Mesenchymal stem cell (in vitro differentiated cells and primary cell): ENCODE measurements at regions not wholly inside any gene's neighbourhood (a gene's known extent, or its start where the extent isn't known, plus 50 kb on each side); places are given as distances from the start of the nearest gene placed in this dataset.
"Not testable (repeated sequence)": the region's sequence is repeated elsewhere in the genome, so short reads cannot be mapped to it uniquely, and the experiment has no call there.

Source experiments
- DNase-seq: peaks from one replicate; pipeline ENCODE4 v3.0.0-alpha.2; 2013
- H2AFZ ChIP-seq: one replicate; pipeline ENCODE4 v1.6.1; 2013; ENCODE audit warnings: low read depth, mild to moderate bottlenecking, control low read depth, inconsistent platforms, low read length, moderate library complexity
- H2AK5ac ChIP-seq: 2 replicates; pipeline ENCODE4 v1.6.1; 2013; ENCODE audit warnings: low read length, moderate library complexity, mild to moderate bottlenecking, inconsistent platforms; ENCODE audit not compliant: severe bottlenecking
- H2BK120ac ChIP-seq: one replicate; pipeline ENCODE4 v1.6.1; 2013; ENCODE audit warnings: low read depth, mild to moderate bottlenecking, inconsistent platforms, low read length, moderate library complexity
- H2BK12ac ChIP-seq, 2 experiments: one replicate each; pipeline ENCODE4 v1.6.1; 2013; ENCODE audit warnings: inconsistent platforms in 2 of 2, low read length in 2 of 2, mild to moderate bottlenecking in 2 of 2, moderate library complexity in 2 of 2, control low read depth in 1 of 2
- H2BK15ac ChIP-seq: one replicate; pipeline ENCODE4 v1.6.1; 2013; ENCODE audit warnings: mild to moderate bottlenecking, low read depth, inconsistent platforms; ENCODE audit not compliant: poor library complexity, severe bottlenecking
- H2BK5ac ChIP-seq: 2 replicates; pipeline ENCODE4 v1.6.1; 2013; ENCODE audit warnings: low read depth, mild to moderate bottlenecking, low read length, control low read depth, inconsistent platforms; ENCODE audit not compliant: poor library complexity, severe bottlenecking
- H3K14ac ChIP-seq, 2 experiments: one replicate each; pipeline ENCODE4 v1.6.1; 2013; ENCODE audit warnings: inconsistent platforms in 2 of 2, low read length in 2 of 2, control low read depth in 1 of 2, mild to moderate bottlenecking in 1 of 2, moderate library complexity in 1 of 2
- H3K18ac ChIP-seq, 2 experiments: one replicate each; pipeline ENCODE4 v1.6.1; 2013; ENCODE audit warnings: inconsistent platforms in 2 of 2, low read length in 2 of 2, control low read depth in 1 of 2, low read depth in 1 of 2, mild to moderate bottlenecking in 1 of 2
- H3K23ac ChIP-seq, 2 experiments: one replicate each; pipeline ENCODE4 v1.6.1; 2013; ENCODE audit warnings: inconsistent platforms in 2 of 2, low read length in 2 of 2, mild to moderate bottlenecking in 2 of 2, moderate library complexity in 2 of 2, control low read depth in 1 of 2
- H3K27ac ChIP-seq: 2 replicates; pipeline ENCODE4 v1.5.1; 2013; ENCODE audit warnings: mild to moderate bottlenecking, moderate library complexity, low read length, control low read depth, inconsistent platforms; ENCODE audit not compliant: poor library complexity, severe bottlenecking
- H3K27me3 ChIP-seq, 2 experiments: 2 replicates each; pipeline versions ENCODE4 v1.6.1 to v1.7.0; 2013; ENCODE audit warnings: low read length in 2 of 2, mild to moderate bottlenecking in 2 of 2, moderate library complexity in 2 of 2, control low read depth in 1 of 2, inconsistent platforms in 1 of 2; ENCODE audit not compliant: control insufficient read depth in 1 of 2, insufficient read depth in 1 of 2
- H3K36me3 ChIP-seq, 2 experiments: 2 replicates each; pipeline versions ENCODE4 v1.6.1 to v1.7.0; 2013; ENCODE audit warnings: low read length in 2 of 2, control low read depth in 1 of 2, inconsistent platforms in 1 of 2, low read depth in 1 of 2, mild to moderate bottlenecking in 1 of 2; ENCODE audit not compliant: insufficient read depth in 2 of 2, control insufficient read depth in 1 of 2
- H3K4ac ChIP-seq, 2 experiments: one replicate each; pipeline ENCODE4 v1.6.1; 2013; ENCODE audit warnings: inconsistent platforms in 2 of 2, low read length in 2 of 2, mild to moderate bottlenecking in 2 of 2, moderate library complexity in 2 of 2, control low read depth in 1 of 2, low read depth in 1 of 2
- H3K4me1 ChIP-seq: 2 replicates; pipeline ENCODE4 v1.6.1; 2013; ENCODE audit warnings: low read depth, low read length, control low read depth; ENCODE audit not compliant: control insufficient read depth, insufficient read depth
- H3K4me2 ChIP-seq: 2 replicates; pipeline ENCODE4 v1.6.1; 2013; ENCODE audit warnings: low read length, mild to moderate bottlenecking, inconsistent platforms; ENCODE audit not compliant: poor library complexity, severe bottlenecking
- H3K4me3 ChIP-seq, 2 experiments: 2 replicates each; pipeline versions ENCODE4 v1.5.1 to v1.7.0; 2013; ENCODE audit warnings: low read length in 2 of 2, mild to moderate bottlenecking in 2 of 2, control low read depth in 1 of 2, low read depth in 1 of 2; ENCODE audit not compliant: insufficient read depth in 1 of 2
- H3K79me1 ChIP-seq: replicated peaks from 2 replicates; pipeline ENCODE4 v1.6.1; 2013; ENCODE audit warnings: mild to moderate bottlenecking, control low read depth, low read length, inconsistent platforms; ENCODE audit not compliant: poor library complexity, severe bottlenecking
- H3K9ac ChIP-seq: 2 replicates; pipeline ENCODE4 v1.7.0; 2013; ENCODE audit warnings: mild to moderate bottlenecking, low read length, moderate library complexity
- H3K9me3 ChIP-seq: 2 replicates; pipeline ENCODE4 v1.7.0; 2013; ENCODE audit warnings: mild to moderate bottlenecking, low read length; ENCODE audit not compliant: control insufficient read depth
- H4K8ac ChIP-seq: one replicate; pipeline ENCODE4 v1.6.1; 2013; ENCODE audit warnings: inconsistent platforms, mild to moderate bottlenecking, low read length, moderate library complexity
- H4K91ac ChIP-seq: one replicate; pipeline ENCODE4 v1.6.1; 2013; ENCODE audit warnings: mild to moderate bottlenecking, low read length, inconsistent platforms
- WGBS: methylation state at CpG from one replicate; pipeline ENCODE4 v1.1.7; 2013; ENCODE audit warnings: mixed read lengths; 5-methylcytosine and 5-hydroxymethylcytosine counted together

DNA sequence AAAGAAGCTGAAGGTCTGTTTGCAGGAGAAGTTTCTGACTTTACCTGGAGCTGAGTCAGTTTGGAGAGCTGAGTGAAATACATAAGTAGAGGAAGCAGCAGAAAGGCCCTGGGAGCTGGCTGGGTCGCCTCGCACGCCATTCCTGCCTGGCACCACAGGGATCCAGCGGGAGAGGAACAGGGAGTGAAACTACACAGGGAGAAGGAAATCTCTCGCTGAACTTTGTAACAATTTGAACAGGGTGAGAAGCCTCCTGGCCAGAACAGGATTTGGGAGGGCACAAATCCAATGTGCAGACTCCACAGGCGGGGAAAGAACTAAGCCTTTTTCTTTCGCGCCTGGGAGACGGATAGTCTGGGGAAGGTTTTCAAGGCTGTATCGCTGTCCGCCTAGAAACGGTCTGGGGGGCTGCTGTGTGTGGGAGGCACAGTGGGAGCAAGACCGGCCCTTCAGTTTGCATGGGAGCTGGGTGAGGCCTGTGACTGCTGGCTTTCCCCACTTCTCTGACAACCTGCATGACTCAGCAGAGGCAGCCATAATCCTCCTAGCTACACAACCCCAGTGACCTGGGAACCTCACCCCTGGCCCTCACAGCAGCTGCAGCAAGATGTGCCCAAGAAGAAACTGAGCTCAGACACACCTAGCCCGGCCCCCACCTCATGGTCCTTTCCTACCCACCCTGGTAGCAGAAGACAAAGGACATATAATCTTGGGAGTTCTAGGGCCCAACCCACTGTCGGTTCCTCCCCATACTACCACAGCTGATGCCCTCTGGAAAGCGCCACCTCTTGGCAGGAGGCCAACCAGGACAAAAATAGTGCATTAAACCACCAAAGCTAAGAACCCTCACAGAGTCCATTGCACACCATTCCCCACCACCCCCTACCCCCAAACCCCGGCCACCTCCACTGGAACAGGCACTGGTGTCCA is 778.6 kb downstream of the KCNJ2 start:
- Histone ChIP-seq H3K23ac (no peak overlapping the region), H3K4me2 (no peak overlapping the region), H3K9me3 (no peaks in the 10 kb centered on the region), H2BK120ac (no peak overlapping the region), H3K4ac (no peak overlapping the region), H2BK12ac (no peak overlapping the region), H3K14ac (no peak overlapping the region), H3K27ac (no peak overlapping the region), H3K4me1 (no peaks in the 10 kb centered on the region), H3K18ac (peak overlapping the region in 1 of 2 experiments; percentile 12), H2AFZ (no peak overlapping the region), H2BK5ac (no peak overlapping the region), H2AK5ac (no peak overlapping the region), H3K9ac (no peak overlapping the region), H3K27me3 (no peaks in the 10 kb centered on the region), H4K8ac (no peak overlapping the region), H4K91ac (no peak overlapping the region), H3K36me3 (no peaks in the 10 kb centered on the region), H2BK15ac (no peak overlapping the region), H3K4me3 (no peak overlapping the region), H3K79me1 (no peaks in the 10 kb centered on the region)
- WGBS = 92% methylated on average over 13 of the region's 17 CpGs
- DNase-seq = no peak

DNA sequence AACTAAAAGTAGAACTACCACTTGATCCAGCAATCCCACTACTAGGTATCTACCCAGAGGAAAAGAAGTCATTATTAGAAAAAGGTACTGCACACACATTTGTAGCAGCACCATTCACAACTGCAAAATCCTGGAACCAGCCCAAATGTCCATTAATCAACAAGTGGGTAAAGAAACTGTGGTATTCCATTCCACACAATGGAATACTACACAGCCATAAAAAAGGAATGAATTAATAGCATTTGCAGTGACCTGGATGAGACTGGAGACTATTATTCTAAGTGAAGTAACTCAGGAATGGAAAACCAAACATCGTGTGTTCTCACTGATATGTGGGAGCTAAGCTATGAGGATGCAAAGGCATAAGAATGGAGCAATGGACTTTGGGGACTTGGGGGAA is 783.8 kb downstream of the KCNJ2 start:
- not testable (repeated sequence) for H2BK5ac ChIP-seq, H3K4me1 ChIP-seq, H4K91ac ChIP-seq, H4K8ac ChIP-seq, H3K27ac ChIP-seq, H3K9ac ChIP-seq, H3K4me2 ChIP-seq, H2BK120ac ChIP-seq, H3K36me3 ChIP-seq, H3K79me1 ChIP-seq, H2BK15ac ChIP-seq, H3K14ac ChIP-seq, DNase-seq, H3K23ac ChIP-seq, H2AFZ ChIP-seq, H2BK12ac ChIP-seq, H3K27me3 ChIP-seq, H3K18ac ChIP-seq, H2AK5ac ChIP-seq, H3K4me3 ChIP-seq, H3K4ac ChIP-seq, H3K9me3 ChIP-seq
- WGBS = 80% methylated on average over 1 of the region's 1 CpG

DNA sequence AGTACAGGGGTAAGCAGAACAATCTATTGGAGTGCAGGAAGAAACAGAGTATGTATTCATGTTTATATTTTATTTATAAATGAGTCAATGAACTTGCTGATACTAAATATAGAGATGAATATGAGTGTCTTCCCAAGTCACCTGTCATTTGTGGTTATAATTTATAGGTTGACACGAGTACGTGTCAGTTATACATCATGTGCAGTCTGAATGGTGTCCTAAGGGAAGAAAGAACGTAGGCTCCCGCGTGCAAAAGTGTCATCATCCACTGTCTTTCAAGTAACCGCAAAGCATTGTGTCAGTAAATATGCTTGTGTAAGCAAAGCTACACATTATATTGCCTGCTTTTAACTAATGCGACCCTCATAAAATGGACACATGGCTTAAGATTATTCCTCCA is 786.1 kb downstream of the KCNJ2 start:
- Histone ChIP-seq H3K14ac (no peak overlapping the region), H2AK5ac (no peak overlapping the region), H3K9ac (no peak overlapping the region), H2BK12ac (no peak overlapping the region), H3K27ac (no peak overlapping the region), H2AFZ (no peak overlapping the region), H3K36me3 (no peaks in the 10 kb centered on the region), H3K79me1 (no peaks in the 10 kb centered on the region), H3K4me1 (no peaks in the 10 kb centered on the region), H3K27me3 (no peaks in the 10 kb centered on the region), H3K18ac (no peak overlapping the region), H2BK15ac (no peak overlapping the region), H2BK120ac (no peak overlapping the region), H3K4me3 (no peak overlapping the region), H4K91ac (no peak overlapping the region), H4K8ac (no peak overlapping the region), H3K9me3 (peaks cover 2% of the 10 kb centered on the region), H3K4me2 (no peak overlapping the region), H3K23ac (no peak overlapping the region), H2BK5ac (no peak overlapping the region), H3K4ac (no peak overlapping the region)
- no peak for DNase-seq
- WGBS = 79% methylated on average over 7 of the region's 7 CpGs

DNA sequence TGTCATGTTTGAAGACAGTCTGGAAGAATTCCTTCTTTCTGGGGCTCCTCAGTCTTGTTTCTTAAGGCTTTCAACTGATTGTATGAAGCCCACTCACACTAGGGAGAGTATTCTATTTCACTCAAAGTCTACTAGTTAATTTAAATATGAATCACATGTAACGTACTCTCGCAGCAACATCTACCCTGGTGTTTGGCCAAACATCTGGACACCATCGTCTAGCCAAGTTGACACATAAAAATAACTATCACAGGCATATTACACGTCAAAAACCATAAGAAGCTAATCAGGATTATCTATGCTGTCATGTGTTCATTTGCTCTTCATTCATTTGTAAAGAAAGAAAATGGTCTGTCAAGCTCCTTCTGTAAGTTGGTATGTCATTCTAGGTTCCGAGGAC is 787.4 kb downstream of the KCNJ2 start:
- WGBS = 98% methylated on average over 4 of the region's 5 CpGs

More for the DNA sequence above, 787.4 kb downstream of the KCNJ2 start:
- H2AFZ ChIP-seq = no peak overlapping the region
- H3K9me3 ChIP-seq = peaks cover 3% of the 10 kb centered on the region
- H3K4ac ChIP-seq = no peak overlapping the region
- DNase-seq = no peak
- no peaks in the 10 kb centered on the region for H3K27me3 ChIP-seq
- H3K36me3 ChIP-seq = no peaks in the 10 kb centered on the region
- H3K9ac ChIP-seq = no peak overlapping the region
- H2BK120ac ChIP-seq = no peak overlapping the region
- no peak overlapping the region for H3K14ac ChIP-seq
- no peak overlapping the region for H4K91ac ChIP-seq
- no peak overlapping the region for H3K18ac ChIP-seq
- H3K23ac ChIP-seq = no peak overlapping the region
- H2AK5ac ChIP-seq = no peak overlapping the region
- H3K79me1 ChIP-seq = no peaks in the 10 kb centered on the region
- H3K4me2 ChIP-seq = no peak overlapping the region
- no peak overlapping the region for H3K27ac ChIP-seq
- H2BK12ac ChIP-seq = no peak overlapping the region
- no peak overlapping the region for H2BK15ac ChIP-seq
- H4K8ac ChIP-seq = no peak overlapping the region
- no peaks in the 10 kb centered on the region for H3K4me1 ChIP-seq
- no peak overlapping the region for H3K4me3 ChIP-seq
- H2BK5ac ChIP-seq = no peak overlapping the region
